ENCODE measurements at regions not wholly inside any gene's neighbourhood (a gene's known extent, or its start where the extent isn't known, plus 50 kb on each side); places are given as distances from the start of the nearest gene placed in this dataset.

DNA sequence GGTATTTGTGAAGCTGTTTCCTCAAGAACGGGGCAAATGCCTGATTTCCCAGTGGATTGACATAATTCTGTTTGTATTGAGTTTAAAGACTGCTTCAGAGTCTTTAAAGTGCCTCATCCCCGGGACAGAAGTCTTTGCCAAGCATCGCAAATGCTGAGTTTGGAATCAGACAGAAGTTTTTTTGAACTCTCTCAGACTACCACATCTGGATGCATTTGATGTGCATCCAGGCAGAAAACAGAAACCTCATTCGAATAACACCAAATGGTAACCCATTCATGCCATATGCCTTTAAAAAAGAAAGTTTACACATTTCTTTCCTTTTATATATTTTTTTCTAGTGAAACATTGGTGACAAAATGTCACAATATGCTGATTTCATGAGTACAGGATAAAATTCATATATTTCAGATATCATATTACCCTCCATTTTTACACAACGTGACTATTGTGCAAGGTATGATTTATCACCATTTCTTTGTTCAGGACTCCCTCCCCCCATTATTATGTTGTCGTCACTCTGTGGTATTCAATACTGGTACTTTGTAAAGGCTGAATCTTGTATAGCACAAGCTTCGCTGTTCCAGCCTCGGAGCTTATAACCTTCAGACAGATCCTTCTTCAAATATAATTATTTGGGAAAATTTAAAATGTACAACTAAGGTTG is 91.1 kb downstream of the ZNF608 start:
- no peak for TF ChIP-seq GATA3 (IDR thresholded peaks at IDR 0.05; ENCODE audit: low read depth, low read length)
- TF ChIP-seq GATA2 (IDR thresholded peaks at IDR 0.05; ENCODE audit: low read depth, low read length), result no peak

All from SH-SY5Y (cell line).